K562 (cell line): ENCODE measurements at regions not wholly inside any gene's neighbourhood (a gene's known extent, or its start where the extent isn't known, plus 50 kb on each side); places are given as distances from the start of the nearest gene placed in this dataset.

Experiments
- ATAC-seq: fragments of 200-7000 bp; cut with Tn5 transposase; 3 replicates; pipeline ENCODE4 v1.9.1; 2020; ENCODE audit warnings: moderate library complexity
- BruUV-seq: library from RNA; stranded (reverse); fragments of 400-500 nt; replicated peaks from 2 replicates; lab custom pipeline; 2021; lab: Mats Ljungman, UMichigan
- CTCF ChIA-PET: fragments of 300-600 bp; formaldehyde crosslinking; extraction: SDS; loops from one replicate; lab custom pipeline; 2021; ENCODE audit warnings: low intra/inter-chr PET ratio; lab: Yijun Ruan, JAX
- POLR2A ChIA-PET: fragments of 300-600, 350-650 bp; sonication (Branson Sonifier 250); formaldehyde crosslinking; extraction: SDS; loops from one replicate; lab custom pipeline; 2021; ENCODE audit warnings: antibody characterized with exemption, inconsistent platforms; lab: Yijun Ruan, JAX
- DNase-seq, 4 experiments: peaks; one replicate each; pipeline versions ENCODE4 v3.0.0 to v3.0.0-alpha.2; 2011 to 2018; ENCODE audit warnings: low spot score in 3 of 4, mixed read lengths in 3 of 4; ENCODE audit errors: extremely low read depth in 1 of 4
- FAIRE-seq: peaks from 2 replicates; lab custom pipeline; 2011; peaks lifted over from hg19 to GRCh38; lab: Jason Lieb, UNC
- H2AFZ ChIP-seq: 2 replicates; pipeline ENCODE4 v1.6.0; 2011; ENCODE audit warnings: low read depth, low read length, control low read depth, inconsistent platforms
- H3K27ac ChIP-seq: fragments of 200-600 bp; 3 replicates; pipeline ENCODE4 v1.8.0; 2011; ENCODE audit warnings: low read depth, mild to moderate bottlenecking, control low read depth, inconsistent platforms, low read length, moderate library complexity, mixed read lengths; ENCODE audit errors: extremely low read depth
- H3K27me3 ChIP-seq, 2 experiments: fragments of 300-600 bp in 1 of 2; 2 replicates in 1 of 2; 3 replicates in 1 of 2; pipeline versions ENCODE4 v1.6.0 to v1.8.0; 2011; ENCODE audit warnings: inconsistent platforms in 2 of 2, low read length in 2 of 2, mild to moderate bottlenecking in 1 of 2, mixed read lengths in 1 of 2, moderate library complexity in 1 of 2; ENCODE audit not compliant: control insufficient read depth in 2 of 2, insufficient read depth in 2 of 2
- H3K36me3 ChIP-seq: fragments of 300-600 bp; 3 replicates; pipeline ENCODE4 v1.8.0; 2011; ENCODE audit warnings: mild to moderate bottlenecking, low read length, inconsistent platforms; ENCODE audit not compliant: control insufficient read depth, insufficient read depth
- H3K4me1 ChIP-seq, 2 experiments: fragments of 200-600 bp in 1 of 2; replicated peaks in 1 of 2; 2 replicates in 1 of 2; 3 replicates in 1 of 2; pipeline versions ENCODE4 v1.5.1 to v1.8.0; 2011; ENCODE audit warnings: inconsistent platforms in 2 of 2, low read length in 2 of 2, mild to moderate bottlenecking in 1 of 2, mixed read lengths in 1 of 2, moderate library complexity in 1 of 2; ENCODE audit not compliant: control insufficient read depth in 2 of 2, insufficient read depth in 2 of 2
- H3K4me2 ChIP-seq: 2 replicates; pipeline ENCODE4 v1.6.1; 2011; ENCODE audit warnings: low read length, control low read depth, inconsistent platforms, mixed read lengths; ENCODE audit not compliant: insufficient read depth
- H3K4me3 ChIP-seq: fragments of 200-600 bp; sonication (generic), shearing (Covaris generic); 2 replicates; pipeline ENCODE4 v1.5.1; 2016; ENCODE audit warnings: control low read depth, inconsistent platforms
- H3K79me2 ChIP-seq: fragments of 200-600 bp; 3 replicates; pipeline ENCODE4 v1.8.0; 2011; ENCODE audit warnings: low read length, inconsistent platforms; ENCODE audit not compliant: control insufficient read depth, insufficient read depth
- H3K9ac ChIP-seq, 2 experiments: 2 replicates each; pipeline versions ENCODE4 v1.6.0 to v1.6.1; 2011; ENCODE audit warnings: low read depth in 2 of 2, low read length in 2 of 2, control low read depth in 1 of 2, inconsistent platforms in 1 of 2, mild to moderate bottlenecking in 1 of 2, mixed read lengths in 1 of 2; ENCODE audit not compliant: insufficient read depth in 1 of 2
- H3K9me1 ChIP-seq: one replicate; pipeline ENCODE4 v1.6.0; 2011; ENCODE audit warnings: inconsistent platforms, mild to moderate bottlenecking, low read length, moderate library complexity; ENCODE audit not compliant: control insufficient read depth, insufficient read depth
- H3K9me3 ChIP-seq: replicated peaks from 2 replicates; pipeline ENCODE4 v1.5.1; 2011; ENCODE audit warnings: low read depth, low read length, inconsistent platforms; ENCODE audit not compliant: control insufficient read depth, insufficient read depth
- H4K20me1 ChIP-seq: replicated peaks from 2 replicates; pipeline ENCODE4 v1.6.1; 2011; ENCODE audit warnings: low read length, inconsistent platforms, mixed read lengths; ENCODE audit not compliant: control insufficient read depth, insufficient read depth
- CBFA2T2 ChIP-seq: fragments of 450-650 bp; conservative IDR thresholded peaks from 2 replicates; pipeline ENCODE4 v1.6.1; 2017; ENCODE audit warnings: mild to moderate bottlenecking
- CREB1 ChIP-seq, 2 experiments: sonication (generic) in 1 of 2; formaldehyde crosslinking in 1 of 2; IDR thresholded peaks; 2 replicates each; pipeline versions ENCODE4 v1.6.1 to v1.8.0; 2012 to 2022; ENCODE audit warnings: inconsistent platforms in 1 of 2, mild to moderate bottlenecking in 1 of 2, missing genetic modification reagents in 1 of 2, moderate library complexity in 1 of 2
- NFRKB ChIP-seq: fragments of 450-650 bp; IDR thresholded peaks from 2 replicates; pipeline ENCODE4 v1.6.1; 2016; ENCODE audit warnings: low read depth
- TBP ChIP-seq: optimal IDR thresholded peaks from 2 replicates; pipeline ENCODE3; 2011; ENCODE audit warnings: low read depth, low read length, improper control_type of control experiment
- ZNF121 ChIP-seq: sonication (generic); formaldehyde crosslinking; conservative IDR thresholded peaks from 2 replicates; pipeline ENCODE4 v1.8.0; 2022; ENCODE audit warnings: missing genetic modification reagents
- ZNF253 ChIP-seq: fragments of 250-450 bp; sonication (Bioruptor Pico); conservative IDR thresholded peaks from 2 replicates; pipeline ENCODE4 v1.6.1; 2021; ENCODE audit warnings: mild to moderate bottlenecking
- WGBS: fragments of 100-300 bp; shearing (Covaris generic); methylation state at CpG from one replicate; pipeline ENCODE4 v1.1.6; 2016; ENCODE audit warnings: low coverage, mixed read lengths; ENCODE audit not compliant: insufficient coverage; ENCODE audit errors: missing lambda C conversion rate; 5-methylcytosine and 5-hydroxymethylcytosine counted together
- in situ Hi-C: fragments of 300-500 bp; cut with MboI; formaldehyde crosslinking; loops from 4 replicates; pipeline ENCODE4 v1.15.0; 2018; ENCODE audit warnings: inconsistent platforms, mixed read lengths
- intact Hi-C: fragments of 100-400 bp; cut with micrococcal nuclease; formaldehyde crosslinking; loops from 2 replicates; pipeline ENCODE4 v1.14.2; 2022
- TF ChIP-seq, protein P1 (sequence below), 2 experiments: fragments of 200-800 bp in 1 of 2; sonication (Bioruptor generic) in 1 of 2; sonication (generic) in 1 of 2; formaldehyde crosslinking in 1 of 2; IDR thresholded peaks in 1 of 2; conservative IDR thresholded peaks in 1 of 2; 2 replicates each; pipeline versions ENCODE4 v1.5.0 to v1.6.1; 2016 to 2020; ENCODE audit warnings: missing compliant biosample characterization in 1 of 2, missing genetic modification characterization in 1 of 2, missing genetic modification reagents in 1 of 2
- TF ChIP-seq, protein P2 (sequence below): fragments of 250-450 bp; sonication (Bioruptor Pico); IDR thresholded peaks from 2 replicates; pipeline ENCODE4 v1.4.0; 2020
- TF ChIP-seq, protein P3 (sequence below): sonication (generic); formaldehyde crosslinking; IDR thresholded peaks from 2 replicates; pipeline ENCODE4 v1.8.1; 2023; ENCODE audit warnings: mild to moderate bottlenecking, missing genetic modification reagents

DNA sequence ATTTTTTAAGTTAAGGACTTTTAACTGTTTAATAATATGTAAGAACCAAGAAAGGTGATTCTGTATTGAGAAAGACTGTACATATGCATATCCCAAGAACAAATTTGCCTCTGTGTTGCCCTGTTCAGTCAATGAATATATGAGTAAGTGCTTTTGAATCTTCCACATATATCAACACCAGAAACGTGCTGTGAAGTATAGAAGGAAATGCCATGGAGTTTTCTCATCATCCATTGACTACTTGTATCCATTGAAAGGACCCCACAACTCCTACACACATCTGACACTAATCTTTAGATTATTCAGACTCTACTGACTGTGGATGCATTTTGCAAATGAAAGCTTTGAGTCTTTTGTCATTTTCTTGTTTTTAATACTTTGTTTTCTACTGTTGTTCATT, 366.9 kb downstream of the S1PR1 start:
- ChIA-PET POLR2A (no interaction called here), CTCF (no interaction called here)
- H3K9me1 ChIP-seq = no peaks in the 10 kb centered on the region
- FAIRE-seq = no peak
- H3K9ac ChIP-seq = no peak overlapping the region
- ATAC-seq = no peak
- no peaks in the 10 kb centered on the region for H3K36me3 ChIP-seq
- WGBS = 0% methylated on average over 1 of the region's 1 CpG
- in situ Hi-C loops = no loop called here
- no peaks in the 10 kb centered on the region for H3K79me2 ChIP-seq
- no peak for DNase-seq
- no peaks in the 10 kb centered on the region for H3K27me3 ChIP-seq
- H3K4me2 ChIP-seq = no peak overlapping the region
- no peaks in the 10 kb centered on the region; the same call in 1 of the 2 replicates for H3K9me3 ChIP-seq
- TF ChIP-seq CBFA2T2 = no peak
- no peak for TF ChIP-seq ZNF121 (CRISPR knock-in tag)
- TF ChIP-seq, protein P1, sequence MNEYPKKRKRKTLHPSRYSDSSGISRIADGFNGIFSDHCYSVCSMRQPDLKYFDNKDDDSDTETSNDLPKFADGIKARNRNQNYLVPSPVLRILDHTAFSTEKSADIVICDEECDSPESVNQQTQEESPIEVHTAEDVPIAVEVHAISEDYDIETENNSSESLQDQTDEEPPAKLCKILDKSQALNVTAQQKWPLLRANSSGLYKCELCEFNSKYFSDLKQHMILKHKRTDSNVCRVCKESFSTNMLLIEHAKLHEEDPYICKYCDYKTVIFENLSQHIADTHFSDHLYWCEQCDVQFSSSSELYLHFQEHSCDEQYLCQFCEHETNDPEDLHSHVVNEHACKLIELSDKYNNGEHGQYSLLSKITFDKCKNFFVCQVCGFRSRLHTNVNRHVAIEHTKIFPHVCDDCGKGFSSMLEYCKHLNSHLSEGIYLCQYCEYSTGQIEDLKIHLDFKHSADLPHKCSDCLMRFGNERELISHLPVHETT (CRISPR knock-in tag; conservative IDR thresholded peaks at IDR 0.05 in 1 of 2, IDR thresholded peaks at IDR 0.05 in 1 of 2) = no peak
- TF ChIP-seq ZNF253 (CRISPR knock-in tag) = no peak
- TF ChIP-seq, protein P2, sequence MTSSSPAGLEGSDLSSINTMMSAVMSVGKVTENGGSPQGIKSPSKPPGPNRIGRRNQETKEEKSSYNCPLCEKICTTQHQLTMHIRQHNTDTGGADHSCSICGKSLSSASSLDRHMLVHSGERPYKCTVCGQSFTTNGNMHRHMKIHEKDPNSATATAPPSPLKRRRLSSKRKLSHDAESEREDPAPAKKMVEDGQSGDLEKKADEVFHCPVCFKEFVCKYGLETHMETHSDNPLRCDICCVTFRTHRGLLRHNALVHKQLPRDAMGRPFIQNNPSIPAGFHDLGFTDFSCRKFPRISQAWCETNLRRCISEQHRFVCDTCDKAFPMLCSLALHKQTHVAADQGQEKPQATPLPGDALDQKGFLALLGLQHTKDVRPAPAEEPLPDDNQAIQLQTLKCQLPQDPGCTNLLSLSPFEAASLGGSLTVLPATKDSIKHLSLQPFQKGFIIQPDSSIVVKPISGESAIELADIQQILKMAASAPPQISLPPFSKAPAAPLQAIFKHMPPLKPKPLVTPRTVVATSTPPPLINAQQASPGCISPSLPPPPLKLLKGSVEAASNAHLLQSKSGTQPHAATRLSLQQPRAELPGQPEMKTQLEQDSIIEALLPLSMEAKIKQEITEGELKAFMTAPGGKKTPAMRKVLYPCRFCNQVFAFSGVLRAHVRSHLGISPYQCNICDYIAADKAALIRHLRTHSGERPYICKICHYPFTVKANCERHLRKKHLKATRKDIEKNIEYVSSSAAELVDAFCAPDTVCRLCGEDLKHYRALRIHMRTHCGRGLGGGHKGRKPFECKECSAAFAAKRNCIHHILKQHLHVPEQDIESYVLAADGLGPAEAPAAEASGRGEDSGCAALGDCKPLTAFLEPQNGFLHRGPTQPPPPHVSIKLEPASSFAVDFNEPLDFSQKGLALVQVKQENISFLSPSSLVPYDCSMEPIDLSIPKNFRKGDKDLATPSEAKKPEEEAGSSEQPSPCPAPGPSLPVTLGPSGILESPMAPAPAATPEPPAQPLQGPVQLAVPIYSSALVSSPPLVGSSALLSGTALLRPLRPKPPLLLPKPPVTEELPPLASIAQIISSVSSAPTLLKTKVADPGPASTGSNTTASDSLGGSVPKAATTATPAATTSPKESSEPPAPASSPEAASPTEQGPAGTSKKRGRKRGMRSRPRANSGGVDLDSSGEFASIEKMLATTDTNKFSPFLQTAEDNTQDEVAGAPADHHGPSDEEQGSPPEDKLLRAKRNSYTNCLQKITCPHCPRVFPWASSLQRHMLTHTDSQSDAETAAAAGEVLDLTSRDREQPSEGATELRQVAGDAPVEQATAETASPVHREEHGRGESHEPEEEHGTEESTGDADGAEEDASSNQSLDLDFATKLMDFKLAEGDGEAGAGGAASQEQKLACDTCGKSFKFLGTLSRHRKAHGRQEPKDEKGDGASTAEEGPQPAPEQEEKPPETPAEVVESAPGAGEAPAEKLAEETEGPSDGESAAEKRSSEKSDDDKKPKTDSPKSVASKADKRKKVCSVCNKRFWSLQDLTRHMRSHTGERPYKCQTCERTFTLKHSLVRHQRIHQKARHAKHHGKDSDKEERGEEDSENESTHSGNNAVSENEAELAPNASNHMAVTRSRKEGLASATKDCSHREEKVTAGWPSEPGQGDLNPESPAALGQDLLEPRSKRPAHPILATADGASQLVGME (CRISPR knock-in tag) = no peak
- TF ChIP-seq CREB1 (IDR thresholded peaks at IDR 0.05) = no peak
- TF ChIP-seq CREB1 (CRISPR knock-in tag; IDR thresholded peaks at IDR 0.05) = no peak
- TF ChIP-seq NFRKB = no peak
- TF ChIP-seq, protein P3, sequence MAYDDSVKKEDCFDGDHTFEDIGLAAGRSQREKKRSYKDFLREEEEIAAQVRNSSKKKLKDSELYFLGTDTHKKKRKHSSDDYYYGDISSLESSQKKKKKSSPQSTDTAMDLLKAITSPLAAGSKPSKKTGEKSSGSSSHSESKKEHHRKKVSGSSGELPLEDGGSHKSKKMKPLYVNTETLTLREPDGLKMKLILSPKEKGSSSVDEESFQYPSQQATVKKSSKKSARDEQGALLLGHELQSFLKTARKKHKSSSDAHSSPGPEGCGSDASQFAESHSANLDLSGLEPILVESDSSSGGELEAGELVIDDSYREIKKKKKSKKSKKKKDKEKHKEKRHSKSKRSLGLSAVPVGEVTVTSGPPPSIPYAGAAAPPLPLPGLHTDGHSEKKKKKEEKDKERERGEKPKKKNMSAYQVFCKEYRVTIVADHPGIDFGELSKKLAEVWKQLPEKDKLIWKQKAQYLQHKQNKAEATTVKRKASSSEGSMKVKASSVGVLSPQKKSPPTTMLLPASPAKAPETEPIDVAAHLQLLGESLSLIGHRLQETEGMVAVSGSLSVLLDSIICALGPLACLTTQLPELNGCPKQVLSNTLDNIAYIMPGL (CRISPR knock-in tag) = no peak
- TF ChIP-seq TBP = no peak
- H3K27ac ChIP-seq = no peak overlapping the region
- H3K4me1 ChIP-seq = no peaks in the 10 kb centered on the region
- BruUV-seq = no TSS peak
- intact Hi-C loops = no loop called here
- H4K20me1 ChIP-seq = no peaks in the 10 kb centered on the region
- no peak overlapping the region for H2AFZ ChIP-seq
- no peak overlapping the region for H3K4me3 ChIP-seq
